Hematopoietic multipotent progenitor cell treated with erythropoietin and hydrocortisone succinate and interleukin-3 and kit ligand, for 15 days (in vitro differentiated cells): ENCODE measurements at regions not wholly inside any gene's neighbourhood (a gene's known extent, or its start where the extent isn't known, plus 50 kb on each side); places are given as distances from the start of the nearest gene placed in this dataset.
"Not testable (repeated sequence)": the region's sequence is repeated elsewhere in the genome, so short reads cannot be mapped to it uniquely, and the experiment has no call there.

Experiments used
- DNase-seq: peaks from one replicate; pipeline ENCODE4 v3.0.0-alpha.2; 2015; ENCODE audit warnings: low spot score

DNA sequence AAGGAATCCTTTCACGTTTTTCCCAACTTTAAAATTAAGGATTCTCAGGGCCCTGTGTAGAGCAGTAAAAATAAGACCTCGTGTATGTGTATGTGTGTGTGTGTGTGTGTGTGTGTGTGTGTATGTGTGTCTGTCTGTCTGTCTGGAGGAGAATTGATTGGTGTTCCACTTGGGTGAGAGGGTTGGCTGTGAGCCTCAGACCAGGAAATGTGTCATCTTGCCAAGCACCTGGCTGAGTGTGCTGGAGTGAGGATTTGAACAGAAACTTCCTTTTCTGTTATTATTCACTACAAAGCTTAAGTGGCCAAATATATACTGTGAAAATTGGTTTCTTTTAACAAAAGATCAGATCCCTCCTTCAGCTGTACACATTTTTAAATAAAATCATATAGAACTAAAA lies 103.6 kb upstream of the NUDT6 start:
- DNase-seq = not testable (repeated sequence)

DNA sequence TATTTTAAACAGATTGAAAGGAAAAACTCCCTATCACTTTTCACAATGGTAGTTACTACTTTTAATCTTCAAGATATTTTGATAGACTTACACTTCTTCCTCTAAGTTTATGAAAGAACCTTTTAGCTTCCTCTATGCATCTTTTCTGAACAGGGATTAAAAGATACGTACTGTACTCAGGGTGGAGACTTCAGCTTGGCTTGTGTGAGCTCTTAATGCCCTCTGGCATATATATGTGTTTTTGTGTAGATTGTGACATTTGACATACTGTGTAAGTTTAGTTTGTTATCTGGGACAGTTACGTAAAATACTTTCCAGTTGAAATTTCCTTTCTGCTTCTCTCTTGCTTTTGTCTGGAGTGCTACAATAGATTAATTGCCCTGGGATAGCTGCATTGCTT lies 109.3 kb upstream of the NUDT6 start:
- no peak for DNase-seq

DNA sequence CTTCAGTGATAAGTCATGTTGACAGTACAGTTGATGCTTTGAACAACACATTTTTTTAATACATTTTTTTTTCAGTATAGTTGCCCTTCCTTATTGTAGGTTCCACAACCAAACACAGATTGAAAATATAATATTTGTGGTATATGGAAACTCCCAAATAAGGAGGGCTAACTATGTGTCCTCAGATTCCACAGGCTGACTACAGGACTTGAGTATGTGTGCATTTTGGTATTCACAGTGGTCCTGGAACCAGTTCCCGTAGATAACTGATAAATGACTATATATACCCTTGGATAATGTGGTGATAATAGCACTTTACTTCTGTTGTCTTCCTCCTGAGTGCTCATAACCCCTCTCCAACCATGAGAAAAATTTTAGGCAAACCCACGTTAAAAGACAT lies 111.6 kb upstream of the NUDT6 start:
- no peak for DNase-seq

GRCh38 chr4:123035239-123035638 lies 112.8 kb upstream of the NUDT6 start:
- DNase-seq = no peak

DNA sequence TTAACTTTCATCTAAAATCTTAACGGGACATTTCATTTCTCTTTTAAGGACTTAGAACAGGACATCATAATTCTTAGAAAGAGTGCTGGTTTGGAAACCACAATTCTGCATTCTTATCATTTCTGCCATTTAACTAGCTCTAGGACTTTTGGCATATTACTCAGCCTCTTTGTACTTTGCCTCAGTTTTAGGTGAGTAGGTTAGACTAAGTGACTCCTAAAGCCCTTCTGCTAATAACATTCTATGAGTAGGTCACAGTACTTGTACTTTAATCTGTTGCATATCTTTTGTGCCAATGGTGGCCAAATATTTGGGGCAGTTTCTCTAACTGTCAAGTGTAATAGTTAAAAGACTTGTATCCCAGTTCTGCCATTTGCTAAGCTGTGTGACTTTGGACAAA lies 115.4 kb upstream of the NUDT6 start:
- no peak for DNase-seq

DNA sequence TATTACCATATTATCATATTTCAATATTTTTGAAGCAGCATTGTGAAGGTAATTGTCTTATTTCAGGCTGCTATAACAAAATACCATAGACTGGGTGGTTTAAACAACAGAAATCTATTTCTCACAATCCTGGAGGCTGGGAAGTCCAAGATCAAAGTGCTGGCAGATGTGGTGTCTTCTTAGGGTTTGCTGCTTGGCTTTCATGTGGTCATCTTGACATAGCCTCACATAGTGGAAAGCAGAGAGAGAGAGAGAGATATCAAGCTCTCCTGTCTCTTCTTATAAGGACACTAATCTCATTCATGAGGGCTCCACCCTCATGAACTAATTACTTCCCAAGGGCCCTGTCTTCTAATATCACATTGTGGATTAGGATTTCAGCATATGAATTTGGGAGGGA lies 119.7 kb upstream of the NUDT6 start:
- no peak for DNase-seq

GRCh38 chr4:123043013-123043412 lies 120.6 kb upstream of the NUDT6 start:
- DNase-seq = no peak

DNA sequence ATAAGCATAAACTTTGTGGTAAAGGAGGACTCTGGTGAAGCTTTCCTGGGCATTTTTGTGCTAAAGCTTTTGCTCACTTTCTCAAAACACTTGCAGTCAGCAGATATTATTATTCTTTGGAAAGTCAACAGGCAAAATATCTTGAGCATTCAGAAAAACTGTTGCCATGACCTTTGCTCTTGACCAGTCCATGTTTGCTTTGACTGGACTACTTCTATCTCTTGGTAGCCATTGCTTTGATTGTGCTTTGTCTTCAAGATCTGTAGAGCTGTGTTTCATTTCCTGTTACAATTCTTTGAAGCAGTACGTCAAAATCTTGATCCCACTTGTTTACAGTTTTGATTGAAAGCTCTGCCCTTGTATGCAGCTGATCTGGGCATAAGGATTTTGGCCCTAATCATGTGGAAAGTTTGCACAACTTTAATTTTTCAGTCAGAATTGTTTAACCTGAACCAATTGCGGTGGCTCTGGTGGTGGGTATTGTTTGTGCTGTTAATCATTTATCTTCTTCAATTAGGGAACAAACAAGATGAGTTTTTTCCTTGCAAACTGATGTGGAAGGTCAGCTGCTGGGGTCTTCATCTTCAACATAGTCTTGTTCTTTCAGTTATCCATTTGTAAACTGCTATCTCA lies 121.5 kb upstream of the NUDT6 start:
- no peak for DNase-seq

GRCh38 chr4:123046096-123046495 lies 123.7 kb upstream of the NUDT6 start:
- DNase-seq = no peak

DNA sequence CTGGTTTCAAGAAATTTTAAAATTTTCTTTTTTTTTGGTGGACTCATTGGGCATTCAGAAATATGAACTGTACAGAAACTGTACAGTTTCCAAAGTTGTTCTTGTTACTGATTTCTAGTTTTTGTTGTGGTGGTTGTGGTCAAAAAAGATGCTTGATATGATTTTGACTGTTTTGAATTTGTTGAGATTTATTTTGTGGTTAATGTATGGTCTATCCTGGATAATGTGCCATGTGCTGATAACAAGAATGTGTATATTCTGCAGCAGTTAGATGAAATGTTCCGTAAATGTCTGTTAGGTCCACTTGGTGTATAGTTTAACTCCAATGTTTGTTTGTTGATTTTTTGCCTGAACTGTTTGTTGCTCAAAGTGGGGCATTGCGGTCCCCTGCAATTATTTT lies 127.6 kb upstream of the NUDT6 start:
- DNase-seq = no peak

DNA sequence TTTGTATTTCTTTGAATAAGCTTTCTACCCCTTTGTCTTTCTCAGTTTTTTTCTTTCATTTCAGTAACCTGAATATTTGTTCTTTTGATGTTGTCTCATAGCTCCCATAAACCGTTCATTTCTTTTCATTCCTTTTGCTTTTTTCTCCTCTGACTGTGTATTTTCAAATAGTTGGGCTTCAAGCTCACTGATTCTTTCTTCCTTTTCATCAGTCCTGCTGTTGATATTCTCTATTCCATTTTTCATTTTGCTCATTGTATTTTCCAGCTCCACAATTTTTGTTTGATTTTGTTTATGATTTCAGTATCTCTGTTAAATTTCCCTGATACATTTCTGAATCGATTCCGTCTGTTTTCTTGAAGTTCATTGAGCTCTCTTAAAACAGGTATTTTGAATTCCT lies 129.6 kb upstream of the NUDT6 start:
- DNase-seq = no peak

GRCh38 chr4:123055943-123056342 lies 133.5 kb upstream of the NUDT6 start:
- DNase-seq = no peak

DNA sequence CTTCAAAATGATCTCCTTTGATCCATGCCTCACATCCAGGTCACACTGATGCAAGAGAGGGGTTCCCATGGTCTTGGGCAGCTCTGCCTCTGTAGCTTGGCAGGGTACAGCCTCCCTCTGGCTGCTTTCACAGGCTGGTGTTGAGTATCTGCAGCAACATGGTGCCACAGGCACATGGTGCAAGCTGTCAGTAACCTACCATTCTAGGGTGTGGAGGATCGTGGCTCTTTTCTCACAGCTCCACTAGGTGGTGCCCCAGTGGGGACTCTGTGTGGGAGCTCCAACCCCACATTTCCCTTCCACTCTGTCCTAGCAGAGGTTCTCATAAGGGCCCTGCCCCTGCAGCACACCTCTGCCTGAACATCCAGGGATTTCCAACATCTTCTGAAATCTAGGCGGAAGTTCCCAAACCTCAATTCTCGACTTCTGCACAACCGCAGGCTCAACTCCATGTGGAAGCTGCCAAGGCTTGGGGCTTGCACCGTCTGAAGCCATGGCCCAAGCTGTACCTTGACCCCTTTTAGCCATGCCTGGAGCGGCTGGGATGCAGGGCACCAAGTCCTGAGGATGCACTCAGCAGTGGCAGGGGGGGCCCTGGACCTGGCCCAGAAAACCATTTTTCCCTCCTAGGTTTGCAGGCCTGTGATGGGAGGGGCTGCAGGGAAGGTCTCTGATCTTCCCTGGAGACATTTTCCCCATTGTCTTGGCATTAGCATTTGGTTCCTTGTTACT lies 137.8 kb upstream of the NUDT6 start:
- DNase-seq = no peak

GRCh38 chr4:123064390-123064789 lies 142.0 kb upstream of the NUDT6 start:
- DNase-seq = no peak

- DNase-seq = no peak
Observed at GRCh38 chr4:123068081-123068480, 145.7 kb upstream of the NUDT6 start.

GRCh38 chr4:123072060-123072459 lies 149.7 kb upstream of the NUDT6 start:
- DNase-seq = no peak

- no peak for DNase-seq
Observed at GRCh38 chr4:123073650-123074049, 151.3 kb upstream of the NUDT6 start.

- DNase-seq = no peak
Observed at GRCh38 chr4:123077330-123077729, 154.9 kb upstream of the NUDT6 start.

GRCh38 chr4:123081971-123082370 lies 159.6 kb upstream of the NUDT6 start:
- DNase-seq = no peak

DNA sequence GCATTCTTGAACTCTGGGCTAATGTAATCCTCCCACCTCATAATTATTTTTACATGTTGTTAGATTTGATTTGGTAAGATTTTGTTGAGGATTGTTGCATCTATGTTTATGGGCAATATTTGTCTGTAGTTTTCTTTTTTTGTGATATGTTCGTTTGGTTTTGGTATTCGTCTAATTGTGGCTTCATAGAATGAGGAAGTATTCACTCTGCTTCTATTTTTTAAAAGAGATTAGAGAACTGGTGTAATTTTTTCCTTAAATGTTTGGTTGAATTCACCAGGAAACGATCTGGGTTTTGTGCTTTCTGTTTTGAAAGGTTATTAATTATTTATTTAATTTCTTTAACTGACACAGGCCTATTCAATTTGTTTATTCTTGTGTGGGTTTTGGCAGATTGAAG lies 161.2 kb upstream of the NUDT6 start:
- no peak for DNase-seq

GRCh38 chr4:123088501-123088900 lies 166.1 kb upstream of the NUDT6 start:
- DNase-seq = no peak

DNA sequence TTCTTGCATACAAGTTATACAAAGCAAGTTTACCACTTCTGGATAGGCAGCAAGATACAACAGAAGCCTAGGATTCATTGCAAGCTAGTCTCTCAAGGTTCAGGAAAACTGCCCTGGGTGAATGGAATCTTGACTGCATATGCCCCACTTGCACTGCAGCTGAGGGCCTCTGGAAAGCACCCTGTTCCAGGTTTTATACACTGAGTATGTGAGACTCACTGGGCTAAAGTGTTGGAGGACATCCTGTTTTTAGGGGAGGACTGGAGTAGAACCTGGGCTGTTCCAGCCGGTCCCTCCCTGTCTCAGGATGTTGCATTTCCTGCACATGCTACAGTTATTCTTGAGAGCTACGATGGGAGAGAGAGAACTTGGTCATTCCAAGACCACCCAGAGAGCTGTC lies 168.5 kb upstream of the NUDT6 start:
- no peak for DNase-seq

- no peak for DNase-seq
Observed at GRCh38 chr4:123092586-123092985, 170.2 kb upstream of the NUDT6 start.

- DNase-seq = no peak
Observed at GRCh38 chr4:123093236-123093635, 170.8 kb upstream of the NUDT6 start.
